H1 (cell line): ENCODE measurements at regions not wholly inside any gene's neighbourhood (a gene's known extent, or its start where the extent isn't known, plus 50 kb on each side); places are given as distances from the start of the nearest gene placed in this dataset.

Source experiments
- CTCF ChIA-PET: fragments of 300-600 bp; sonication (Branson Sonifier 250); formaldehyde crosslinking; loops from one replicate; lab custom pipeline; 2021; ENCODE audit not compliant: partially characterized antibody; lab: Charles Lee
- POLR2A ChIA-PET: fragments of 300-600 bp; sonication (Branson Sonifier 250); formaldehyde crosslinking; loops from one replicate; lab custom pipeline; 2021; ENCODE audit warnings: inconsistent platforms; ENCODE audit not compliant: partially characterized antibody; lab: Charles Lee
- DNase-seq, 2 experiments: peaks; one replicate each; pipeline versions ENCODE4 v3.0.0 to v3.0.0-alpha.2; 2010 to 2022; ENCODE audit warnings: low spot score in 2 of 2, low read depth in 1 of 2, mixed read lengths in 1 of 2
- FAIRE-seq: peaks from 2 replicates; lab custom pipeline; 2011; peaks lifted over from hg19 to GRCh38; lab: Jason Lieb, UNC
- H2AFZ ChIP-seq: 2 replicates; pipeline ENCODE4 v1.8.1; 2012; ENCODE audit warnings: low read length, inconsistent platforms
- H2AK5ac ChIP-seq: 2 replicates; pipeline ENCODE4 v1.6.1; 2013; ENCODE audit warnings: low read depth, low read length
- H2BK120ac ChIP-seq: replicated peaks from 2 replicates; pipeline ENCODE3; 2013; ENCODE audit warnings: low read depth, low read length, inconsistent platforms
- H2BK12ac ChIP-seq: 2 replicates; pipeline ENCODE4 v1.6.1; 2013; ENCODE audit warnings: low read depth, low read length
- H2BK15ac ChIP-seq: 2 replicates; pipeline ENCODE4 v1.6.1; 2013; ENCODE audit warnings: low read length
- H2BK20ac ChIP-seq: 2 replicates; pipeline ENCODE4 v1.6.1; 2013; ENCODE audit warnings: low read length
- H2BK5ac ChIP-seq: 2 replicates; pipeline ENCODE4 v1.6.1; 2013; ENCODE audit warnings: low read depth, low read length
- H3K14ac ChIP-seq: 2 replicates; pipeline ENCODE4 v1.6.1; 2013; ENCODE audit warnings: inconsistent platforms; ENCODE audit not compliant: insufficient read length
- H3K18ac ChIP-seq: 2 replicates; pipeline ENCODE4 v1.6.1; 2013; ENCODE audit warnings: low read length; ENCODE audit errors: extremely low read depth
- H3K23ac ChIP-seq: 2 replicates; pipeline ENCODE4 v1.6.1; 2013; ENCODE audit warnings: inconsistent platforms; ENCODE audit not compliant: insufficient read length
- H3K23me2 ChIP-seq: 2 replicates; pipeline ENCODE4 v1.6.1; 2013; ENCODE audit warnings: low read depth, low read length
- H3K27ac ChIP-seq: 2 replicates; pipeline ENCODE4 v1.6.1; 2011; ENCODE audit warnings: low read depth, low read length, inconsistent platforms
- H3K27me3 ChIP-seq, 4 experiments: replicated peaks in 1 of 4; 1 replicate in 1 of 4; 2 replicates in 3 of 4; pipeline versions ENCODE4 v1.6.1 to v1.8.1; 2011 to 2013; ENCODE audit warnings: low read length in 3 of 4, mild to moderate bottlenecking in 3 of 4, inconsistent platforms in 2 of 4, mixed read lengths in 2 of 4, moderate library complexity in 1 of 4; ENCODE audit not compliant: control insufficient read depth in 3 of 4, insufficient read depth in 3 of 4; ENCODE audit errors: extremely low read depth in 1 of 4
- H3K36me3 ChIP-seq, 4 experiments: 2 replicates each; pipeline versions ENCODE4 v1.6.1 to v1.8.1; 2011 to 2013; ENCODE audit warnings: mild to moderate bottlenecking in 4 of 4, low read length in 3 of 4, moderate library complexity in 2 of 4, control low read depth in 1 of 4, inconsistent platforms in 1 of 4; ENCODE audit not compliant: insufficient read depth in 4 of 4, control insufficient read depth in 2 of 4
- H3K4ac ChIP-seq: replicated peaks from 2 replicates; pipeline ENCODE3; 2013; ENCODE audit warnings: low read length, low read depth, mixed read lengths, inconsistent platforms; ENCODE audit not compliant: insufficient read length
- H3K4me1 ChIP-seq, 4 experiments: replicated peaks in 1 of 4; 1 replicate in 1 of 4; 2 replicates in 3 of 4; pipeline versions ENCODE4 v1.6.1 to v1.8.1; 2011 to 2013; ENCODE audit warnings: low read length in 3 of 4, inconsistent platforms in 2 of 4, mixed read lengths in 1 of 4; ENCODE audit not compliant: insufficient read depth in 4 of 4, control insufficient read depth in 3 of 4
- H3K4me2 ChIP-seq, 2 experiments: 2 replicates each; pipeline versions ENCODE4 v1.6.1 to v1.8.1; 2011 to 2013; ENCODE audit warnings: low read depth in 2 of 2, low read length in 2 of 2, control low read depth in 1 of 2, inconsistent platforms in 1 of 2, mild to moderate bottlenecking in 1 of 2; ENCODE audit not compliant: insufficient read depth in 1 of 2
- H3K4me3 ChIP-seq, 4 experiments: fragments of 200-600, 300-600 bp in 1 of 4; sonication (generic), shearing (Covaris generic), sonication (Bioruptor Twin) in 1 of 4; 2 replicates each; pipeline versions ENCODE4 v1.5.1 to v1.8.1; 2011 to 2016; ENCODE audit warnings: low read length in 4 of 4, low read depth in 3 of 4, control low read depth in 2 of 4, inconsistent platforms in 2 of 4, mild to moderate bottlenecking in 2 of 4, mixed read lengths in 1 of 4, moderate library complexity in 1 of 4; ENCODE audit not compliant: insufficient read depth in 2 of 4; ENCODE audit errors: extremely low read depth in 1 of 4
- H3K56ac ChIP-seq: replicated peaks from 2 replicates; pipeline ENCODE3; 2013; ENCODE audit warnings: low read depth, mild to moderate bottlenecking, mixed read lengths, low read length, inconsistent platforms; ENCODE audit not compliant: insufficient read length
- H3K79me1 ChIP-seq: 2 replicates; pipeline ENCODE4 v1.6.1; 2013; ENCODE audit warnings: low read depth, low read length, control low read depth
- H3K79me2 ChIP-seq, 2 experiments: 2 replicates each; pipeline versions ENCODE4 v1.6.1 to v1.8.1; 2012 to 2013; ENCODE audit warnings: low read length in 2 of 2, mild to moderate bottlenecking in 2 of 2, inconsistent platforms in 1 of 2; ENCODE audit not compliant: insufficient read depth in 2 of 2, control insufficient read depth in 1 of 2
- H3K9ac ChIP-seq, 4 experiments: replicated peaks in 1 of 4; 1 replicate in 1 of 4; 2 replicates in 3 of 4; pipeline versions ENCODE4 v1.6.1 to v1.8.1; 2011 to 2013; ENCODE audit warnings: low read depth in 3 of 4, low read length in 3 of 4, control low read depth in 2 of 4, mild to moderate bottlenecking in 2 of 4, moderate library complexity in 2 of 4, inconsistent platforms in 1 of 4; ENCODE audit errors: extremely low read depth in 1 of 4
- H3K9me3 ChIP-seq, 2 experiments: 2 replicates each; pipeline versions ENCODE4 v1.6.1 to v1.8.1; 2012 to 2013; ENCODE audit warnings: mild to moderate bottlenecking in 2 of 2, moderate library complexity in 2 of 2, control low read depth in 1 of 2, inconsistent platforms in 1 of 2, low read depth in 1 of 2, low read length in 1 of 2, mixed read lengths in 1 of 2; ENCODE audit not compliant: insufficient read depth in 2 of 2
- H4K20me1 ChIP-seq, 2 experiments: replicated peaks in 1 of 2; 2 replicates each; pipeline versions ENCODE3 to v1.8.1; 2011 to 2013; ENCODE audit warnings: inconsistent platforms in 2 of 2, low read length in 2 of 2, mild to moderate bottlenecking in 1 of 2; ENCODE audit not compliant: insufficient read depth in 2 of 2, control insufficient read depth in 1 of 2
- H4K5ac ChIP-seq: 2 replicates; pipeline ENCODE4 v1.6.1; 2013; ENCODE audit warnings: low read length, low read depth, mixed read lengths, inconsistent platforms; ENCODE audit not compliant: insufficient read length
- H4K8ac ChIP-seq: 2 replicates; pipeline ENCODE4 v1.8.0; 2013; ENCODE audit warnings: mild to moderate bottlenecking, moderate library complexity, low read length, inconsistent platforms; ENCODE audit not compliant: insufficient read depth; ENCODE audit errors: extremely low read depth
- H4K91ac ChIP-seq: replicated peaks from 2 replicates; pipeline ENCODE3; 2013; ENCODE audit warnings: low read length, mixed read lengths, inconsistent platforms; ENCODE audit not compliant: insufficient read length
- ASH2L ChIP-seq: fragments of 200-600, 300-600 bp; sonication (generic); IDR thresholded peaks from one replicate; pipeline ENCODE4 v1.7.1; 2017; ENCODE audit warnings: low read length
- KDM4A ChIP-seq: IDR thresholded peaks from one replicate; pipeline ENCODE4 v1.7.1; 2012; ENCODE audit warnings: low read depth, mild to moderate bottlenecking, moderate library complexity, low read length, inconsistent platforms; ENCODE audit not compliant: severe bottlenecking

DNA sequence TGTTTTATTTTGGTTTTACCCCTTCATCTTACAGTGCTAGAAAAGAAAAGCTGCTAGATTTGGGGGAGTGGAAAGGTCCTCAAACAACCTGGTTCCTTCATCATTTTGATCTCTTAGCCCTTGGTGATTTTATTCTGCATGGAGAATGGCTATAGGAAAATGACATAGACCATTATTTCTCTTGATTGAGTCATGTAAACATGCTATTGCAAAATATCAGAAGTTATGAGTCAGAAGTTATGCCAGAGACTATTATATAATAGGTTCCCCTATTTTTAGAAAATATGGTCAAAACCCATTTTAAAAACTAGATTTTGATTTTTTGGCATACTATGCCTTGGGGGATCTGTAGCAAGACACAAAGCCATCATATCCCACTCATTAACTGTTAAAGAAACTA, 83.7 kb upstream of the FAM9C start:
- H3K4me1 ChIP-seq = peaks cover 0 to 3% (median 1%) of the 10 kb centered on the region in 4 experiments; a peak in 3 of 7 replicates
- no peak overlapping the region for H3K14ac ChIP-seq
- H2BK12ac ChIP-seq = no peak overlapping the region
- H3K36me3 ChIP-seq = no peaks in the 10 kb centered on the region
- POLR2A ChIA-PET = no interaction called here
- no peaks in the 10 kb centered on the region for H3K79me2 ChIP-seq
- no peak overlapping the region for H3K56ac ChIP-seq
- no peak overlapping the region for H2BK120ac ChIP-seq
- H4K5ac ChIP-seq = no peak overlapping the region
- H3K4me2 ChIP-seq = no peak overlapping the region
- no peak overlapping the region for H4K8ac ChIP-seq
- no peak overlapping the region for H4K91ac ChIP-seq
- no peak overlapping the region for H2BK20ac ChIP-seq
- CTCF ChIA-PET = interaction anchor here (0.7 to 0.9 kb wide), 2 partner anchors 16 to 86 kb away, joined by 3 read pairs; no protein-coding TSS in a partner anchor
- no peak overlapping the region for H3K23ac ChIP-seq
- no peaks in the 10 kb centered on the region for H4K20me1 ChIP-seq
- H3K23me2 ChIP-seq = no peaks in the 10 kb centered on the region
- H2BK5ac ChIP-seq = no peak overlapping the region
- H3K9me3 ChIP-seq = no peaks in the 10 kb centered on the region
- no peak overlapping the region for H2BK15ac ChIP-seq
- no peak for FAIRE-seq
- H2AFZ ChIP-seq = no peak overlapping the region
- H3K18ac ChIP-seq = no peak overlapping the region
- H3K27ac ChIP-seq = no peak overlapping the region
- H3K9ac ChIP-seq = no peak overlapping the region
- H3K4ac ChIP-seq = no peak overlapping the region
- no peak overlapping the region for H2AK5ac ChIP-seq
- H3K4me3 ChIP-seq = no peak overlapping the region
- DNase-seq = no peak
- no peaks in the 10 kb centered on the region; a peak in 1 of 7 replicates for H3K27me3 ChIP-seq
- no peaks in the 10 kb centered on the region for H3K79me1 ChIP-seq
- TF ChIP-seq KDM4A (no peak), ASH2L (no peak)
